ENCODE measurements at regions not wholly inside any gene's neighbourhood (a gene's known extent, or its start where the extent isn't known, plus 50 kb on each side); places are given as distances from the start of the nearest gene placed in this dataset.
A peak's percentile ranks its signal among the peaks of the same experiment; 100 is the strongest.

DNA sequence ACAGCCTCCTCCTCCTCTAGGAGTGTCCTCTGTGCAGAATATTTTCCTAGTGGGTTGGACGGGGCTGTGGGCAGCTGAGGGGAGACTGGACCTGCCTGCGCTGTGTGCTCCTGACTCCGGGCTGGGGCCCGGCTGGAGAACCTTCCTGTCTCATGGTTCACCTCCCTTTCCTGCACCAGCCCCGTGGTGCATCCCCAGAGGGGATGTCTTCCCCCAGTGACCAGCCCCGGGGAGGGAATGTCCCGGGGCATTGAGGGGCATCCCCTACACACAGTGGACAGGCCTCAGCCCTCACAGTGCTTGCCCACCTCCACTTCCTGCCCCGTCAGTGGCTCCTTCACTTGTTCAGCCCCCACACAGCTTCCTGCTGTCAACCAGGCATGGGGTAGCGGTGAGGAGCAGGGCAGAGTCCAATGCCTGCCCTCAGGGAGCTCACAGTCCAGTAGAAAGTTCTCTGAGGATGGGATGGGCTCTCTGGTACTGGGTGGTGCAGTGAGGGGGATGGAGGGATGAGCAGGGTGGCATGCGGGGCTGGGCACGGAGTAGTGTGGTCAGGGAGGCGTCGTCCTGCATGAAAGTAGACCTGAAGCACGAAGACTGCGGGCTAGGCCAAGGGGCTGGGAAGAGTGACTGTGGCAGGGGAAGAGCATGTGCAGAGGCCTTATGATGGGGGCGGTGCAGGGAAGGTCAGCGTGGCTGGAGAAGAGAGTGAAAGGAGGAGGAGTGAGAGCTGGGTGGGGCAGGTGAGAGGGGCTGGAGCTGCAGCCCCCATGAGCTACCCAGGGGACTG lies 52.1 kb upstream of the PITX1 start:
- Histone ChIP-seq H3K27ac (no peak overlapping the region), H3K4me3 (no peak overlapping the region), H3K4me1 (replicated peaks in 1 of 2) (no peaks in the 10 kb centered on the region)
- 55 to 86% (median 70%) methylated on average over 1 to 10 of the region's 17 CpGs; no CpG with 5 or more reads in 6 of the 10 experiments for WGBS, 10 experiments
- in situ Hi-C loops (cut with MboI; ENCODE audit: low pct_unique_long_range_greater_than_20kb in 2 of 9, low sequenced_read_pairs in 9 of 9, unreplicated experiment in 9 of 9): no loop called here
- ATAC-seq (replicated peaks in 6 of 8): no peak

DNA sequence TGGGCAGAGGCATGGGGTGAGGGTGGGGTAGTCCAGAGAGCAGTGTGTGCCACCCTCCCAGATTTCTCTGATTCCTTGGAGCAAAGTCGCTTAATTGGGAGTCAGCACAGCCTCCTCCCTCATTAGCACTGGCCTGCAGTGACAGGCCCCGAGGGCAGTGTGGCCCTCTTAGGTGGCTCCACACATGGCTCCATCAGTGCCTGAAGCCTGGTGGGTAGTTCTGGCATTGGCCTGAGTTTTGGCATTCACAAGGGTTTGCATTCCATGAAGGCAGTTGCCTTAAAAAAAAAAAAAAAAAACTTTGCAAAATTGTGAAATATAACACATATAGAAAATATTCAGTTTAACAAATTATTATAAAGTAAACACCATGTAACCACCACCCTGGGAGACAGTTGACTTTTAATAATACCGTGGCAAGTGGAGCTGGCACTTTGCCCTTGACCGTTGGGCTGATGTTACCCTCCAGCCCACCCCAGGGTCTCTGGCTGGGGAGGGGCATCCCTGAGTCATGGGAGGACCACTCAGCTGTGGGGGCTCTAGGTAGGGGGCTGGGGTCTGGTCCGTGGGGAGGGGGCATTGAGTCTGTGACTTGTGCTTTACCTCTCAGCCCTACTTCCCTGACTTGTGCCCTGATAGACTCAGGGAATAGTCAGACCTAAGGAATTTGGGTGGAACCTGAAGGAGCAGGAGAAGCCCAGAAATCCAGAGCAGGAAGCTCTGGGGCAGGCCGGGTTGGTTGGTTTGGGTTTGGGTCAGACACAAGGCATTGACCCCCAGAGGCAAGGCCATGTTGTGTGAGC lies 51.3 kb upstream of the PITX1 start:
- in situ Hi-C loops (cut with MboI; ENCODE audit: low pct_unique_long_range_greater_than_20kb in 2 of 9, low sequenced_read_pairs in 9 of 9, unreplicated experiment in 9 of 9): no loop called here
- no peak overlapping the region for H3K4me3 ChIP-seq
- ATAC-seq (replicated peaks in 6 of 8): peak in 1 of 8 experiments; percentile 22
- 20 to 100% (median 56%) methylated on average over 1 to 3 of the region's 6 CpGs; no CpG with 5 or more reads in 3 of the 10 experiments for WGBS, 10 experiments
- H3K27ac ChIP-seq: no peak overlapping the region
- no peaks in the 10 kb centered on the region for H3K4me1 ChIP-seq (replicated peaks in 1 of 2)
